ENCODE measurements at regions not wholly inside any gene's neighbourhood (a gene's known extent, or its start where the extent isn't known, plus 50 kb on each side); places are given as distances from the start of the nearest gene placed in this dataset.

DNA sequence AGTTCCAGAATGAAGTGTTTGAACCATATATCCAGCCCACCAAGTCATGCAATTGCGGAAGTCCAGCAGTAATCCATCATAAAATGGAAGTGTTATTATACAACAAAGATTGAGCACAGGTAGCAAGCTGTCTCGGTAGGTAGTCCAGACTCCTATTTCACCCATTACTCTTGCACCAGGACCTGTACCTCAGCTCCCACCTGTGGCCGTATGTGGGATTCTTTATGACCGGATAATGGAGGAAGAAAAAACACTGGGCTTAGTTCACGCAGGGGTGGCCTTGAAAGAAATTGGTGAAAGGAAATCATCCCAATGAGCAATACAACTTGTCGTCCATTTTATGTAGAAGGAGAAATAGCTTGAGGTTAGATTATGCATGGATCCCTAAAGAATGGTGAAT is 216.3 kb downstream of the ESM1 start:
- no peaks in the 10 kb centered on the region for H3K9me3 ChIP-seq
- H3K4me3 ChIP-seq: no peak overlapping the region
- no peak for DNase-seq
- H3K4me1 ChIP-seq: no peaks in the 10 kb centered on the region
- no peak overlapping the region for H3K27ac ChIP-seq
- H3K36me3 ChIP-seq: no peaks in the 10 kb centered on the region
- TF ChIP-seq POLR2A (IDR thresholded peaks at IDR 0.05): no peak
- TF ChIP-seq, protein P1, sequence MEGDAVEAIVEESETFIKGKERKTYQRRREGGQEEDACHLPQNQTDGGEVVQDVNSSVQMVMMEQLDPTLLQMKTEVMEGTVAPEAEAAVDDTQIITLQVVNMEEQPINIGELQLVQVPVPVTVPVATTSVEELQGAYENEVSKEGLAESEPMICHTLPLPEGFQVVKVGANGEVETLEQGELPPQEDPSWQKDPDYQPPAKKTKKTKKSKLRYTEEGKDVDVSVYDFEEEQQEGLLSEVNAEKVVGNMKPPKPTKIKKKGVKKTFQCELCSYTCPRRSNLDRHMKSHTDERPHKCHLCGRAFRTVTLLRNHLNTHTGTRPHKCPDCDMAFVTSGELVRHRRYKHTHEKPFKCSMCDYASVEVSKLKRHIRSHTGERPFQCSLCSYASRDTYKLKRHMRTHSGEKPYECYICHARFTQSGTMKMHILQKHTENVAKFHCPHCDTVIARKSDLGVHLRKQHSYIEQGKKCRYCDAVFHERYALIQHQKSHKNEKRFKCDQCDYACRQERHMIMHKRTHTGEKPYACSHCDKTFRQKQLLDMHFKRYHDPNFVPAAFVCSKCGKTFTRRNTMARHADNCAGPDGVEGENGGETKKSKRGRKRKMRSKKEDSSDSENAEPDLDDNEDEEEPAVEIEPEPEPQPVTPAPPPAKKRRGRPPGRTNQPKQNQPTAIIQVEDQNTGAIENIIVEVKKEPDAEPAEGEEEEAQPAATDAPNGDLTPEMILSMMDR (IDR thresholded peaks at IDR 0.05): peak in 1 of 6 experiments; percentile 13
- H3K27me3 ChIP-seq: no peaks in the 10 kb centered on the region

DNA sequence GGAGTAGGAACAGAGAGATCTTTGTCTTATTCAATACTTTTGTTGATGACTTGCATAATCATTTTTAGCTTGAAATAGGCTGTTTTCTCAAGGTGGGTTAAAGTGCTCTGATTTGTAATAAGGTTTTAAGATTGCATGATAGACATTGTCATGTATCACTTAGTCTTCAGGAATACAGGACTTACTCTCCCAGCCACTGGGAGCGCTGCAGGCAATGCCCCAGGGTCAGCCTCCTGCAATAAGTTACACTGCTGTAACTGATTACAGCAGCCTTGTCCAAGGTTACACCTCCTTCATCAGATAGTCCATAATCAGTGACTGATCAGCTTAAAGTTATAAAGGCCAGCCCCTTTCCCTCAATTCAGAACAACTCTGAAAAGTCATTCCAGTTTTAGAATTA is 218.6 kb downstream of the ESM1 start:
- Histone ChIP-seq H3K27me3 (no peaks in the 10 kb centered on the region), H3K36me3 (no peaks in the 10 kb centered on the region), H3K27ac (no peak overlapping the region), H3K4me3 (no peak overlapping the region), H3K9me3 (no peaks in the 10 kb centered on the region), H3K4me1 (no peaks in the 10 kb centered on the region)
- DNase-seq: no peak
- TF ChIP-seq POLR2A (IDR thresholded peaks at IDR 0.05): no peak
- TF ChIP-seq, protein P1 (IDR thresholded peaks at IDR 0.05): peak in 1 of 6 experiments; percentile 11

DNA sequence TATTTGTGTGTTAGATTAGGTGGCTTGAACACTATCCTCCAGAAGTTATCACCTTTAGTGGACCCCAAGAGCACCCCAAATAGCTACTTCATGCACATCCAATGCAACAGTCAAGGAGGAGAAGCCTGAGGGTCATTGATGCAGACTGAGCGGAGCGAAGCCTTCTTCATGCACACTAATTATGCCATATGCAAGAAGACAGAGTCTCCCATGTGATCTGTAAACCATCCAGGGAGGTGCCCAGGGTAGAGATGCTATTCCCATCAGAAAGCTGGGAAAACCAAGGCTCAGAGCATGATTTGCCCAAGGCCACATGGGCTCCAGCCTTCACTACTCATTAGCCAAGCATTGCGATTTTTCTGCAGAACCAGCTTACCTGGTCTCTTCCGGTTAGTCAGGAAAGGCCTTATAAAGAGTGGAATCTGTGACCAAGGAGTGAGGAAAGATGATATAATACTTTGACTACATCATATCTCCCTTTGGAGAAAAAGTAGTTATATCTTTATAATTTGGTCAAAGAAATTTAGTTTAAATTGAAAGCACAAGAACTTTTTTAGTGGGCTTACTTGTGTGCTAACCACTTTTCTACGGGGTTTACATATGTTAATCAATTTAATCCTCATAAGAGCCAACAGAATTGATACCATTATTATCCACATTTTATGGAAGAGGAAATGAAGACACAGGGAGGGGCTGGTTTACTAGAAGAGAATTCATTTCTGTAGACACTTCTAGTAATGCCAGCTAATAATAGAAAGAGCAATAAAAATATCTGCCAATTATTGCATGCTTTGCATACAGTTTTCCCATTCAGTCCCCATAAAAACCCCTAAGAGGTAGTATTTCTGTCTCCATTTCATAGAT is 220.0 kb downstream of the ESM1 start:
- no peaks in the 10 kb centered on the region for H3K27me3 ChIP-seq
- H3K9me3 ChIP-seq: no peaks in the 10 kb centered on the region
- H3K4me3 ChIP-seq: no peak overlapping the region
- H3K27ac ChIP-seq: no peak overlapping the region
- no peak for DNase-seq
- TF ChIP-seq, protein P1 (IDR thresholded peaks at IDR 0.05): no peak
- no peak for TF ChIP-seq POLR2A (IDR thresholded peaks at IDR 0.05)
- no peaks in the 10 kb centered on the region for H3K4me1 ChIP-seq
- H3K36me3 ChIP-seq: no peaks in the 10 kb centered on the region

DNA sequence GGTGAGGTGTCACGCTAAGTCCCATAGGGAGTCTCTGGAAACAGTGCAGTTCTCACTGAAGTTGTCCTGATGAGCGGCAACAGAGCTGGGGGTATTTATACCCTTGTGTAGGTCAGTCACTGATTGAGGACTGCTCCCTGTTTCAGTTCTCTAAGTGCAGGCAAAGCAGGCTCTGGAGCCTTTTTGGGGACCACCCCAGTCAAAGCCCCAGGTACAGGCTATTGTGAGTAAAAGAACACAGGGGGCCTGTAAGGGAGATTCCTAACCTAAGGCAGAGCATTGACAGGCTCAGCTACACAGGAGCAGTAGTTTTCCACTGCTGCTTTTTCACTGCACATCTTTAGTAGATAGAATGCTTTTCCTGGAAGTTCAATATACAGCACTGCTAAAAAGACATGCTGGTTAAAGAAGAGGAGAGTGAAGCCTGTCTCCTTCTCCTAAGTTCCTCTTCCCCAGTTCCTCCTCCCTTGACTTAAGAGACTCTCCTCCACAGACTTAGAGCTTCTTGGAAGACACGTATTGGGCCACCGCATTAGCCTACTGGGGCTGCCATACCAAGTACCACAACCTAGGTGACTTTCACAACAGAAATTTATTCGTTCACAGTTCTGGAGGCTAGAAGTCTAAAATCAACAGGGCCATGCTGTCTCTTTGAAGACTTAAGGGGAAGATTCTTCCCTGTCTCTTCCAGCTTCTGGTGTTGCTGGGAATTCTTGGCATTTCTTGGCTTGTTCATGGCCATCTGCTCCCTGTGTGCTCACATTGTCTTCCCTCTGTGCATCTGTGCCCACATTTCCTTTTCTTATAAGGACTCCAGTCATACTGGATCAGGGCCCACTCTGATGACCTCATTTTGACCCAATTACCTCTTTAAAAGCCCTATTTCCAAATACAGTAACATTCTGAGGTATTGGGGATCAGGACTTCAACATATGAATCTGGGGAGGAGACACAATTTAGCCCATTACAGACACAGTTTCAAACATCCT is 221.0 kb downstream of the ESM1 start:
- Histone ChIP-seq H3K27me3 (no peaks in the 10 kb centered on the region), H3K36me3 (no peaks in the 10 kb centered on the region), H3K27ac (no peak overlapping the region), H3K4me1 (no peaks in the 10 kb centered on the region), H3K4me3 (no peak overlapping the region), H3K9me3 (no peaks in the 10 kb centered on the region)
- no peak for DNase-seq
- TF ChIP-seq, protein P1 (IDR thresholded peaks at IDR 0.05): no peak
- TF ChIP-seq POLR2A (IDR thresholded peaks at IDR 0.05): no peak

DNA sequence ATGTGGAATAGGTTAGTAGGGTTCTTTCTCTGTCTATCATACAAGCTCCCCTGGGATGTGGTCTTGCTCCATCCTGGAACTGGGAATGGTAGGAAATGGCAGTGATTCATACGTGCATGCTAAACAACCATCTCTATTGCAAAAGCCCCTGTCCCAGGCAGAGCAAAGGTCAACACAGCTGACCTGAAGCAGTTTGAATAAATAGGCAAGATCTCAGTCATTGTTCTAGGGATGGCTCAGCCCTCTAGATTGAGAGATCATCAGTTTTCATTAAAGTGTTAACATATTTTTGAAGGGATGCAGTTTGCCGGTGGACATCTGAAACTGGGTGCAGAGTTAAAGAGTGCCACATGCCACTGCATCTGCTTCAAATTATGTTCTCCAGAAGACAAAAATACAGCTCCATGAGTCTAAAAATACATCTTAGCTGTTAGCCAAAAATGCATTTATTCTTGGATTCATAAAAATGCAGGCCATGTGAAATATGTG is 224.1 kb downstream of the ESM1 start:
- no peak for DNase-seq
- no peaks in the 10 kb centered on the region for H3K27me3 ChIP-seq
- no peak for TF ChIP-seq POLR2A (IDR thresholded peaks at IDR 0.05)
- TF ChIP-seq, protein P1 (IDR thresholded peaks at IDR 0.05): no peak
- H3K9me3 ChIP-seq: no peaks in the 10 kb centered on the region
- H3K4me1 ChIP-seq: no peaks in the 10 kb centered on the region
- no peaks in the 10 kb centered on the region for H3K36me3 ChIP-seq
- H3K4me3 ChIP-seq: no peak overlapping the region
- H3K27ac ChIP-seq: no peak overlapping the region

All from Peyer's patch (tissue), 4 donors.